ENCODE measurements at regions not wholly inside any gene's neighbourhood (a gene's known extent, or its start where the extent isn't known, plus 50 kb on each side); places are given as distances from the start of the nearest gene placed in this dataset.

- DNase-seq (ENCODE audit: low read depth, low spot score) (no peak), ATAC-seq (no peak), FAIRE-seq (no peak)
- Histone ChIP-seq H3K4me2 (ENCODE audit: control insufficient read depth, insufficient read depth) (no peak overlapping the region), H2AFZ (ENCODE audit: control insufficient read depth, low read depth, low read length) (no peak overlapping the region), H3K36me3 (ENCODE audit: control insufficient read depth in 2 of 2, insufficient read depth in 2 of 2, low read length in 1 of 2) (no peaks in the 10 kb centered on the region), H3K9me3 (replicated peaks; ENCODE audit: control insufficient read depth, insufficient read depth, low read length) (no peaks in the 10 kb centered on the region), H3K79me2 (ENCODE audit: control insufficient read depth, insufficient read depth, low read length) (no peaks in the 10 kb centered on the region), H3K4me3 (no peak overlapping the region), H3K27me3 (replicated peaks in 1 of 2; ENCODE audit: control insufficient read depth in 2 of 2, insufficient read depth in 2 of 2, low read length in 1 of 2) (no peaks in the 10 kb centered on the region), H3K4me1 (ENCODE audit: control insufficient read depth, insufficient read depth, low read length) (no peaks in the 10 kb centered on the region), H3K9ac (ENCODE audit: control insufficient read depth, insufficient read depth, low read length) (no peak overlapping the region), H4K20me1 (ENCODE audit: control insufficient read depth, insufficient read depth) (no peaks in the 10 kb centered on the region), H3K27ac (ENCODE audit: control insufficient read depth, insufficient read depth) (no peak overlapping the region)
- 0% methylated on average over 4 of the region's 4 CpGs for WGBS (ENCODE audit: insufficient coverage, insufficient replicate concordance, low lambda C conversion rate, missing lambda C conversion rate)
- POLR2A ChIA-PET = no interaction called here
- SMC1A ChIA-PET (ENCODE audit: uncharacterized antibody, unreplicated experiment) = interaction anchor here (1.0 kb wide), 1 partner anchor 12 kb away, joined by 3 read pairs; no protein-coding TSS in a partner anchor
- RAD21 ChIA-PET (ENCODE audit: unreplicated experiment) = no interaction called here
- BruUV-seq (replicated peaks) = no TSS peak
- in situ Hi-C loops (cut with MboI) (no loop called here), intact Hi-C loops (cut with micrococcal nuclease; ENCODE audit: unreplicated experiment) (no loop called here)
- CTCF ChIA-PET = no interaction called here
- no peak for TF ChIP-seq ZNF592 (IDR thresholded peaks at IDR 0.05)
- no peak for TF ChIP-seq IKZF1 (conservative IDR thresholded peaks at IDR 0.05)
- no peak for TF ChIP-seq ZBTB40 (IDR thresholded peaks at IDR 0.05; ENCODE audit: borderline replicate concordance)
- no peak for TF ChIP-seq JUNB (IDR thresholded peaks at IDR 0.05)
- TF ChIP-seq PKNOX1 (IDR thresholded peaks at IDR 0.05) = peak; percentile 35; the same call in 1 of the 2 replicates
- no peak for TF ChIP-seq CEBPZ (IDR thresholded peaks at IDR 0.05; ENCODE audit: low read depth, low read length)
- no peak for TF ChIP-seq ZBED1 (IDR thresholded peaks at IDR 0.05; ENCODE audit: borderline replicate concordance)
Measured at GRCh38 chr13:67740871-67741535, 510.9 kb upstream of the PCDH9 start.
